A673 (cell line): ENCODE measurements at regions not wholly inside any gene's neighbourhood (a gene's known extent, or its start where the extent isn't known, plus 50 kb on each side); places are given as distances from the start of the nearest gene placed in this dataset.

Source experiments
- BruUV-seq: library from RNA; stranded (reverse); fragments of 400-500 nt; replicated peaks from 2 replicates; lab custom pipeline; 2021; lab: Mats Ljungman, UMichigan
- CTCF ChIA-PET: fragments of 300-600 bp; sonication (Branson Sonifier 250); formaldehyde crosslinking; loops from one replicate; lab custom pipeline; 2022; ENCODE audit warnings: antibody characterized with exemption; lab: Charles Lee
- POLR2A ChIA-PET: fragments of 300-600 bp; sonication (Branson Sonifier 250); formaldehyde crosslinking; loops from one replicate; lab custom pipeline; 2022; ENCODE audit warnings: antibody characterized with exemption; ENCODE audit not compliant: low non-redundant PET; lab: Charles Lee
- DNase-seq: peaks from one replicate; pipeline ENCODE4 v3.0.0-alpha.2; 2015; ENCODE audit warnings: low spot score
- H3K27ac ChIP-seq: fragments of 200-600 bp; sonication (generic); 2 replicates; pipeline ENCODE4 v1.5.1; 2016; ENCODE audit warnings: mixed run types, low read depth, mild to moderate bottlenecking, mixed read lengths, antibody characterized with exemption, low read length; ENCODE audit not compliant: poor library complexity, severe bottlenecking
- H3K27me3 ChIP-seq: fragments of 200-600 bp; sonication (generic); replicated peaks from 2 replicates; pipeline ENCODE4 v1.6.1; 2017; ENCODE audit warnings: mixed run types, low read depth, mild to moderate bottlenecking, mixed read lengths, antibody characterized with exemption, low read length; ENCODE audit not compliant: insufficient read depth, poor library complexity
- H3K36me3 ChIP-seq: fragments of 200-600 bp; sonication (generic); 2 replicates; pipeline ENCODE4 v1.6.1; 2016; ENCODE audit warnings: mixed run types, mild to moderate bottlenecking, mixed read lengths, antibody characterized with exemption, low read length; ENCODE audit not compliant: insufficient read depth, poor library complexity, severe bottlenecking
- H3K4me1 ChIP-seq: fragments of 200-600 bp; sonication (generic); 2 replicates; pipeline ENCODE4 v1.6.1; 2017; ENCODE audit warnings: mixed run types, mild to moderate bottlenecking, mixed read lengths, antibody characterized with exemption, low read length; ENCODE audit not compliant: insufficient read depth, poor library complexity, severe bottlenecking
- H3K4me3 ChIP-seq: fragments of 200-600 bp; sonication (generic); 2 replicates; pipeline ENCODE4 v1.5.1; 2016; ENCODE audit warnings: low read depth, mixed run types, mild to moderate bottlenecking, mixed read lengths, low read length; ENCODE audit not compliant: poor library complexity, severe bottlenecking
- H3K9me3 ChIP-seq: fragments of 200-600 bp; sonication (generic); 2 replicates; pipeline ENCODE4 v1.6.1; 2016; ENCODE audit warnings: mixed run types, low read depth, mild to moderate bottlenecking, mixed read lengths, antibody characterized with exemption, low read length; ENCODE audit not compliant: poor library complexity, severe bottlenecking
- EZH2 ChIP-seq: fragments of 200-600 bp; sonication (generic); IDR thresholded peaks from 2 replicates; pipeline ENCODE4 v1.6.1; 2017; ENCODE audit warnings: borderline replicate concordance, low read depth, mild to moderate bottlenecking, mixed read lengths, antibody characterized with exemption, low read length; ENCODE audit not compliant: poor library complexity, severe bottlenecking
- intact Hi-C: fragments of 100-400 bp; cut with micrococcal nuclease; formaldehyde crosslinking; loops from one replicate; pipeline ENCODE4 v1.10.0; 2022; ENCODE audit not compliant: unreplicated experiment
- TF ChIP-seq, protein P1 (sequence below): fragments of 300-800, 200-600 bp; sonication (generic); conservative IDR thresholded peaks from 2 replicates; pipeline ENCODE4 v1.5.1; 2017; ENCODE audit warnings: low read depth, mild to moderate bottlenecking, antibody characterized with exemption, low read length, moderate library complexity, mixed read lengths

DNA sequence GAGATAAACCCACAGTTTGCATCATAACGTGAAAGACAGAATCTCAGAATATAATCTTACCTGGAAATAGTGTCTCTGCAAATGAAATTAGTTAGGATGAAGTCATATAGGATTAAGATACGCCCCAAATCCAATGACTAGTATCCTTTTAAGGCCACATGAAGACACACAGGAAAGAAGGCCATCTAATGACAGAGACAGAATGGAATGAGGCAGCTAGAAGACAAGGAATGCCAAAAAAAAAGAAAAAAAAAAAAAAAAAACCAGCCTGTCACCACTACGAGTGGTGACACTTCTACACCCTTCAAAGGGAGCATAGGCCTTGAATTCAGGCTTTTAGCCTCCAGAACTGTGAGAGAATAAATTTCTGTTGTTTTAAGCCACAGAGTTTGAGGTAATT is 82.9 kb downstream of the HYCC1 start:
- TF ChIP-seq, protein P1, sequence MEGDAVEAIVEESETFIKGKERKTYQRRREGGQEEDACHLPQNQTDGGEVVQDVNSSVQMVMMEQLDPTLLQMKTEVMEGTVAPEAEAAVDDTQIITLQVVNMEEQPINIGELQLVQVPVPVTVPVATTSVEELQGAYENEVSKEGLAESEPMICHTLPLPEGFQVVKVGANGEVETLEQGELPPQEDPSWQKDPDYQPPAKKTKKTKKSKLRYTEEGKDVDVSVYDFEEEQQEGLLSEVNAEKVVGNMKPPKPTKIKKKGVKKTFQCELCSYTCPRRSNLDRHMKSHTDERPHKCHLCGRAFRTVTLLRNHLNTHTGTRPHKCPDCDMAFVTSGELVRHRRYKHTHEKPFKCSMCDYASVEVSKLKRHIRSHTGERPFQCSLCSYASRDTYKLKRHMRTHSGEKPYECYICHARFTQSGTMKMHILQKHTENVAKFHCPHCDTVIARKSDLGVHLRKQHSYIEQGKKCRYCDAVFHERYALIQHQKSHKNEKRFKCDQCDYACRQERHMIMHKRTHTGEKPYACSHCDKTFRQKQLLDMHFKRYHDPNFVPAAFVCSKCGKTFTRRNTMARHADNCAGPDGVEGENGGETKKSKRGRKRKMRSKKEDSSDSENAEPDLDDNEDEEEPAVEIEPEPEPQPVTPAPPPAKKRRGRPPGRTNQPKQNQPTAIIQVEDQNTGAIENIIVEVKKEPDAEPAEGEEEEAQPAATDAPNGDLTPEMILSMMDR: no peak
- no peak for TF ChIP-seq EZH2
- Histone ChIP-seq H3K9me3 (no peaks in the 10 kb centered on the region), H3K27me3 (no peaks in the 10 kb centered on the region), H3K4me1 (no peaks in the 10 kb centered on the region), H3K4me3 (no peak overlapping the region), H3K27ac (no peak overlapping the region), H3K36me3 (no peaks in the 10 kb centered on the region)
- POLR2A ChIA-PET: no interaction called here
- intact Hi-C loops: loop anchor here (5.0 kb wide), 1 partner anchor 51 kb away; no protein-coding TSS in a partner anchor
- CTCF ChIA-PET: no interaction called here
- no TSS peak for BruUV-seq
- peak; percentile 12 for DNase-seq

DNA sequence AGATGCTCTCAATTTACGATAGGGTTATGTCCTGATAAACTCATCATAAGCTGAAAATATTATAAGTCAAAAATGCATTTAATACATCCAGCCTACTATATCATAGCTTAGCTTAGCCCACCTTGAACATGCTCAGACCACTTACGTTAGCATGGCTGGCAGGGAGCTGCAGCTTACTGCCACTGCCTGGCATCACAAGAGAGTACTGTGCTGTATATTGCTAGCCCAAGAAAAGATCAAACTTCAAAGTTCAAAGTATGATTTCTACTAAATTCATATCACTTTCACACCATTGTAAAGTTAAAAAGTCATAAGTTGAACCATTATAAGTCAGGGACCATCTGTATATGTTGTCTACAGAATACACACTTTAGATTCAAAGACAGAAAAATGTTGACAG is 91.6 kb downstream of the HYCC1 start:
- CTCF ChIA-PET: no interaction called here
- POLR2A ChIA-PET: no interaction called here
- no TSS peak for BruUV-seq

DNA sequence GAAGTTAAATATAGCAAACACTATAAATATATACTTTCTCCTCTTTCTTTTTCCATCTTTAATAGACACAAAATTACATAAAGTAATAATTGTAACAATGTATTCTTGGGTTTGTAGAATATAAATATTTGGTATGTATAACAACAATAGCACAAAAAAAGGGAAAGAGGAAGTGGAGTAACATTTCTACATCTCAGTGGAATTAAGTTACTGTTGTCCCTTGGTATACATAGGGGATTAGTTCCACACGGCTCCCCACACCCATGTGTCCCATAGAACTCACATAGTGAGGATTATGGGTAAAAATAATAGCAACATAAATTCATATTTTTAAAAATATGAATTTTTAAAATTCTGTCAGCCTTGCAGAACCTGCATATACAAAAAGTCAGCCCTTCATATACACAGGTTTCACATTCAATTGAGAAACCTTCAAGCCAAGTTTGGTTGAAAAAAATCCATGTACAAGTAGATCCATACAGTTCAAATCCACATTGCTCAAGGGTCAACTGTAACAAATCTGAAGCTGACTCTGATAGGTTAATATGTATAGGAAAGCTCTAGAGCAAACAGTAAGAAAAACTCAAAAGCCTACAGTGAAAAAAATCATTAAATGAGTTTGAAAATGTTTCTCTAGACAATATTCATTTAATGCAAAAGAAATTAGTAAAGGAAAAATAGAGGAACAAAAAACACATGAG is 92.4 kb downstream of the HYCC1 start:
- H3K4me3 ChIP-seq: no peak overlapping the region
- BruUV-seq: no TSS peak
- DNase-seq: no peak
- no peak overlapping the region for H3K27ac ChIP-seq
- no peaks in the 10 kb centered on the region for H3K4me1 ChIP-seq
- TF ChIP-seq, protein P1: no peak
- TF ChIP-seq EZH2: no peak
- ChIA-PET CTCF (no interaction called here), POLR2A (no interaction called here)
- H3K27me3 ChIP-seq: no peaks in the 10 kb centered on the region
- peaks cover 6% of the 10 kb centered on the region for H3K9me3 ChIP-seq
- intact Hi-C loops: no loop called here
- no peaks in the 10 kb centered on the region for H3K36me3 ChIP-seq

More for the DNA sequence above, 91.6 kb downstream of the HYCC1 start:
- TF ChIP-seq EZH2: no peak
- TF ChIP-seq, protein P1: no peak
- intact Hi-C loops: no loop called here
- H3K9me3 ChIP-seq: peaks cover 6% of the 10 kb centered on the region
- H3K4me1 ChIP-seq: no peaks in the 10 kb centered on the region
- no peaks in the 10 kb centered on the region for H3K27me3 ChIP-seq
- H3K36me3 ChIP-seq: no peaks in the 10 kb centered on the region
- no peak overlapping the region for H3K27ac ChIP-seq
- H3K4me3 ChIP-seq: no peak overlapping the region
- no peak for DNase-seq
